CD14-positive monocyte (primary cell): ENCODE measurements at regions not wholly inside any gene's neighbourhood (a gene's known extent, or its start where the extent isn't known, plus 50 kb on each side); places are given as distances from the start of the nearest gene placed in this dataset.

Experiments
- DNase-seq, 3 donors: peaks; one replicate each; pipeline ENCODE4 v3.0.0-alpha.2; 2011 to 2022
- H2AFZ ChIP-seq: 2 replicates; pipeline ENCODE4 v1.6.0; 2012; ENCODE audit warnings: mild to moderate bottlenecking, low read depth, low read length, inconsistent platforms; ENCODE audit not compliant: insufficient read depth, poor library complexity, severe bottlenecking
- H3K27ac ChIP-seq, 2 donors: 1 replicate in 1 of 2; 2 replicates in 1 of 2; pipeline ENCODE4 v1.5.1; 2012 to 2013; ENCODE audit warnings: low read length in 2 of 2, control low read depth in 1 of 2, inconsistent platforms in 1 of 2, low read depth in 1 of 2, mild to moderate bottlenecking in 1 of 2
- H3K27me3 ChIP-seq, 2 donors: one replicate each; pipeline versions ENCODE4 v1.6.0 to v1.6.1; 2011 to 2013; ENCODE audit warnings: low read length in 2 of 2; ENCODE audit not compliant: control insufficient read depth in 2 of 2, insufficient read depth in 2 of 2
- H3K36me3 ChIP-seq, 2 donors: replicated peaks in 1 of 2; 1 replicate in 1 of 2; 2 replicates in 1 of 2; pipeline versions ENCODE4 v1.5.1 to v1.6.1; 2012 to 2013; ENCODE audit warnings: low read length in 2 of 2, control low read depth in 1 of 2, inconsistent platforms in 1 of 2, mild to moderate bottlenecking in 1 of 2; ENCODE audit not compliant: insufficient read depth in 2 of 2, control insufficient read depth in 1 of 2
- H3K4me1 ChIP-seq, 2 donors: 1 replicate in 1 of 2; 2 replicates in 1 of 2; pipeline versions ENCODE4 v1.5.1 to v1.6.1; 2012 to 2013; ENCODE audit warnings: low read length in 2 of 2, control low read depth in 1 of 2, inconsistent platforms in 1 of 2, mild to moderate bottlenecking in 1 of 2, moderate library complexity in 1 of 2; ENCODE audit not compliant: insufficient read depth in 2 of 2, control insufficient read depth in 1 of 2
- H3K4me2 ChIP-seq: replicated peaks from 2 replicates; pipeline ENCODE3; 2012; ENCODE audit warnings: low read length, moderate library complexity, mild to moderate bottlenecking; ENCODE audit not compliant: poor library complexity, severe bottlenecking; ENCODE audit errors: extremely low read depth
- H3K4me3 ChIP-seq, 3 experiments: fragments of 200-600 bp in 1 of 3; sonication (generic) in 1 of 3; replicated peaks in 1 of 3; 1 replicate in 2 of 3; 2 replicates in 1 of 3; pipeline ENCODE4 v1.5.1; 2011 to 2013; ENCODE audit warnings: low read length in 3 of 3, mild to moderate bottlenecking in 3 of 3, control low read depth in 2 of 3, low read depth in 2 of 3, inconsistent platforms in 1 of 3, moderate library complexity in 1 of 3
- H3K79me2 ChIP-seq: 2 replicates; pipeline ENCODE4 v1.6.0; 2012; ENCODE audit warnings: mild to moderate bottlenecking, control low read depth, inconsistent platforms, low read length, moderate library complexity; ENCODE audit not compliant: insufficient read depth
- H3K9ac ChIP-seq: 2 replicates; pipeline ENCODE4 v1.6.0; 2017; ENCODE audit warnings: low read length, mild to moderate bottlenecking; ENCODE audit not compliant: insufficient read depth, poor library complexity, severe bottlenecking
- H3K9me3 ChIP-seq, 2 donors: replicated peaks in 1 of 2; 1 replicate in 1 of 2; 2 replicates in 1 of 2; pipeline versions ENCODE4 v1.5.1 to v1.6.1; 2012 to 2013; ENCODE audit warnings: low read length in 2 of 2, control low read depth in 1 of 2; ENCODE audit not compliant: control insufficient read depth in 1 of 2, insufficient read depth in 1 of 2
- H4K20me1 ChIP-seq: 2 replicates; pipeline ENCODE4 v1.6.0; 2012; ENCODE audit warnings: mild to moderate bottlenecking, low read length, control low read depth, moderate library complexity; ENCODE audit not compliant: insufficient read depth
- H3K27ac Mint-ChIP-seq, 7 donors: one replicate each; pipeline ENCODE4 v1.8.0; 2020; ENCODE audit warnings: mild to moderate bottlenecking in 7 of 7, mixed read lengths in 7 of 7, moderate library complexity in 6 of 7, inconsistent platforms in 2 of 7
- H3K27me3 Mint-ChIP-seq, 3 donors: one replicate each; pipeline ENCODE4 v1.8.0; 2021 to 2022; ENCODE audit warnings: low read depth in 3 of 3, mild to moderate bottlenecking in 3 of 3, mixed read lengths in 3 of 3, moderate library complexity in 3 of 3, inconsistent platforms in 1 of 3
- H3K36me3 Mint-ChIP-seq, 2 donors: one replicate each; pipeline ENCODE4 v1.8.0; 2020; ENCODE audit warnings: mixed read lengths in 2 of 2, inconsistent platforms in 1 of 2, mild to moderate bottlenecking in 1 of 2
- H3K4me1 Mint-ChIP-seq: one replicate; pipeline ENCODE4 v1.8.0; 2020; ENCODE audit warnings: mild to moderate bottlenecking, mixed read lengths
- H3K4me3 Mint-ChIP-seq, 2 donors: one replicate each; pipeline ENCODE4 v1.8.0; 2020; ENCODE audit warnings: mild to moderate bottlenecking in 2 of 2, mixed read lengths in 2 of 2, moderate library complexity in 1 of 2
- H3K9me3 Mint-ChIP-seq, 7 donors: one replicate each; pipeline ENCODE4 v1.8.0; 2020 to 2022; ENCODE audit warnings: mixed read lengths in 7 of 7, mild to moderate bottlenecking in 6 of 7, moderate library complexity in 6 of 7, inconsistent platforms in 2 of 7
- CTCF ChIP-seq: fragments of 200-600 bp; IDR thresholded peaks from one replicate; pipeline ENCODE4 v1.8.0; 2022; ENCODE audit warnings: antibody characterized with exemption, mild to moderate bottlenecking
- WGBS: methylation state at CpG from one replicate; pipeline ENCODE4 v1.1.5; 2013; ENCODE audit warnings: missing lambda C conversion rate; ENCODE audit not compliant: insufficient coverage; 5-methylcytosine and 5-hydroxymethylcytosine counted together
- intact Hi-C, 2 donors: fragments of 100-400 bp; cut with micrococcal nuclease; formaldehyde crosslinking; loops; one replicate each; pipeline versions ENCODE4 v1.15.0 to v1.15.1; 2023

- Histone ChIP-seq H3K4me3 (peak overlapping the region in 1 of 3 experiments; percentile 3), H4K20me1 (no peaks in the 10 kb centered on the region), H3K79me2 (no peaks in the 10 kb centered on the region), H3K9me3 (no peaks in the 10 kb centered on the region), H3K9ac (peak overlapping the region; percentile 27), H3K27me3 (no peaks in the 10 kb centered on the region), H3K4me2 (peak overlapping the region; percentile 11), H2AFZ (no peak overlapping the region), H3K36me3 (no peaks in the 10 kb centered on the region), H3K4me1 (peaks cover 82 to 85% of the 10 kb centered on the region in 2 donors), H3K27ac (peak overlapping the region; percentile 48 to 99)
- no CpG with 5 or more reads among the region's 2 CpGs for WGBS
- DNase-seq = peak in 2 of 3 donors; percentile 40 to 65
- H3K4me1 Mint-ChIP-seq = peaks cover 7% of the 10 kb centered on the region
- H3K27ac Mint-ChIP-seq = peak overlapping the region in 1 of 7 donors; percentile 88
- H3K27me3 Mint-ChIP-seq = peaks cover 0 to 4% (median 0%) of the 10 kb centered on the region in 3 donors
- intact Hi-C loops = loop anchor here (5.0 to 10.0 kb wide), 2 partner anchors 90 to 128 kb away; no protein-coding TSS in a partner anchor
- H3K36me3 Mint-ChIP-seq = peaks cover 0 to 5% of the 10 kb centered on the region in 2 donors
- H3K9me3 Mint-ChIP-seq = peaks cover 0 to 5% (median 0%) of the 10 kb centered on the region in 7 donors
- no peak overlapping the region for H3K4me3 Mint-ChIP-seq
- TF ChIP-seq CTCF = no peak
These were observed 169.9 kb upstream of the ADO start for GRCh38 chr10:62634576-62634975.

GRCh38 chr10:62635127-62635526, 169.4 kb upstream of the ADO start:
- Histone ChIP-seq H3K36me3 (no peaks in the 10 kb centered on the region), H3K9ac (peak overlapping the region; percentile 27), H3K79me2 (no peaks in the 10 kb centered on the region), H2AFZ (no peak overlapping the region), H3K27ac (peak overlapping the region; percentile 48 to 99), H4K20me1 (no peaks in the 10 kb centered on the region), H3K4me1 (peaks cover 85 to 91% of the 10 kb centered on the region in 2 donors), H3K9me3 (no peaks in the 10 kb centered on the region), H3K4me2 (no peak overlapping the region), H3K27me3 (no peaks in the 10 kb centered on the region), H3K4me3 (peak overlapping the region in 1 of 3 experiments; percentile 3)
- H3K4me3 Mint-ChIP-seq = no peak overlapping the region
- H3K36me3 Mint-ChIP-seq = peaks cover 0 to 5% of the 10 kb centered on the region in 2 donors
- peaks cover 0 to 6% (median 0%) of the 10 kb centered on the region in 3 donors for H3K27me3 Mint-ChIP-seq
- intact Hi-C loops = loop anchor here (5.0 to 10.0 kb wide), 2 partner anchors 47 to 90 kb away; no protein-coding TSS in a partner anchor
- H3K4me1 Mint-ChIP-seq = peaks cover 7% of the 10 kb centered on the region
- peaks cover 0 to 5% (median 0%) of the 10 kb centered on the region in 7 donors for H3K9me3 Mint-ChIP-seq
- WGBS = 100% methylated on average over 1 of the region's 3 CpGs
- TF ChIP-seq CTCF = no peak
- peak in 1 of 3 donors; percentile 31 for DNase-seq
- peak overlapping the region in 1 of 7 donors; percentile 88 for H3K27ac Mint-ChIP-seq
